ENCODE measurements at regions not wholly inside any gene's neighbourhood (a gene's known extent, or its start where the extent isn't known, plus 50 kb on each side); places are given as distances from the start of the nearest gene placed in this dataset.

- no peak for DNase-seq (ENCODE audit: low read depth in 2 of 3, low spot score in 2 of 3)
Measured at GRCh38 chr20:37598575-37599342, 71.1 kb upstream of the BLCAP start.

- DNase-seq (ENCODE audit: low read depth in 2 of 3, low spot score in 2 of 3) = no peak
Measured at GRCh38 chr20:37598100-37598543, 70.4 kb upstream of the BLCAP start.

GRCh38 chr20:37596890-37597536 lies 69.3 kb upstream of the BLCAP start:
- no peak for DNase-seq (ENCODE audit: low read depth in 2 of 3, low spot score in 2 of 3)

GRCh38 chr20:37596168-37596567 lies 68.5 kb upstream of the BLCAP start:
- DNase-seq (ENCODE audit: low read depth in 2 of 3, low spot score in 2 of 3) = no peak

GRCh38 chr20:37593710-37594109 lies 66.0 kb upstream of the BLCAP start:
- DNase-seq (ENCODE audit: low read depth in 2 of 3, low spot score in 2 of 3) = no peak

GRCh38 chr20:37590938-37591490 lies 63.3 kb upstream of the BLCAP start:
- DNase-seq (ENCODE audit: low read depth in 2 of 3, low spot score in 2 of 3) = no peak

GRCh38 chr20:37586078-37586477 lies 58.4 kb upstream of the BLCAP start:
- no peak for DNase-seq (ENCODE audit: low read depth in 2 of 3, low spot score in 2 of 3)

- no peak for DNase-seq (ENCODE audit: low read depth in 2 of 3, low spot score in 2 of 3)
Measured at GRCh38 chr20:37584238-37584807, 56.6 kb upstream of the BLCAP start.

- no peak for DNase-seq (ENCODE audit: low read depth in 2 of 3, low spot score in 2 of 3)
Measured at GRCh38 chr20:37581246-37581645, 53.6 kb upstream of the BLCAP start.

- no peak for DNase-seq (ENCODE audit: low read depth in 2 of 3, low spot score in 2 of 3)
Measured at GRCh38 chr20:37580069-37580468, 52.4 kb upstream of the BLCAP start.

- DNase-seq (ENCODE audit: low read depth in 2 of 3, low spot score in 2 of 3) = no peak
Measured at GRCh38 chr20:37579106-37579505, 51.4 kb upstream of the BLCAP start.

- DNase-seq (ENCODE audit: low read depth in 2 of 3, low spot score in 2 of 3) = no peak
Measured at GRCh38 chr20:37577981-37578380, 50.3 kb upstream of the BLCAP start.

Measured in activated CD8-positive, alpha-beta memory T cell treated with anti-CD3 and anti-CD28 coated beads for 48 hours (primary cell).